Superior temporal gyrus (tissue), 1 donor: ENCODE measurements at regions not wholly inside any gene's neighbourhood (a gene's known extent, or its start where the extent isn't known, plus 50 kb on each side); places are given as distances from the start of the nearest gene placed in this dataset.
A peak's percentile ranks its signal among the peaks of the same experiment; 100 is the strongest.

ENCODE experiments used
- DNase-seq: peaks from one replicate; pipeline ENCODE4 v3.0.0-alpha.2; 2016; ENCODE audit errors: extremely low spot score

GRCh38 chr4:104964410-104965175 lies 182.1 kb upstream of the TET2 start:
- DNase-seq = no peak

- DNase-seq = peak; percentile 21
These were observed 180.2 kb upstream of the TET2 start for GRCh38 chr4:104966349-104967033.

- no peak for DNase-seq
These were observed 179.7 kb upstream of the TET2 start for GRCh38 chr4:104967034-104967401.

GRCh38 chr4:104969394-104970082 lies 177.1 kb upstream of the TET2 start:
- DNase-seq = no peak

- DNase-seq = no peak
These were observed 175.2 kb upstream of the TET2 start for GRCh38 chr4:104971462-104971861.

GRCh38 chr4:104973708-104974107 lies 173.0 kb upstream of the TET2 start:
- DNase-seq = no peak

GRCh38 chr4:104975617-104976016 lies 171.1 kb upstream of the TET2 start:
- DNase-seq = no peak

- no peak for DNase-seq
These were observed 170.4 kb upstream of the TET2 start for GRCh38 chr4:104976262-104976661.

GRCh38 chr4:104979083-104979760 lies 167.5 kb upstream of the TET2 start:
- DNase-seq = no peak

- DNase-seq = no peak
These were observed 163.0 kb upstream of the TET2 start for GRCh38 chr4:104983615-104984179.

GRCh38 chr4:104986306-104986705 lies 160.4 kb upstream of the TET2 start:
- DNase-seq = no peak

GRCh38 chr4:104989371-104989770 lies 157.3 kb upstream of the TET2 start:
- DNase-seq = no peak

GRCh38 chr4:105002278-105002677 lies 144.4 kb upstream of the TET2 start:
- no peak for DNase-seq

- DNase-seq = no peak
These were observed 132.4 kb upstream of the TET2 start for GRCh38 chr4:105014234-105014633.

GRCh38 chr4:105014635-105015034 lies 132.0 kb upstream of the TET2 start:
- DNase-seq = no peak

- DNase-seq = no peak
These were observed 130.9 kb upstream of the TET2 start for GRCh38 chr4:105015750-105016149.

- DNase-seq = no peak
These were observed 123.6 kb upstream of the TET2 start for GRCh38 chr4:105022811-105023667.

- DNase-seq = no peak
These were observed 123.0 kb upstream of the TET2 start for GRCh38 chr4:105023668-105024055.

- DNase-seq = no peak
These were observed 121.2 kb upstream of the TET2 start for GRCh38 chr4:105025263-105026017.

GRCh38 chr4:105036991-105037390 lies 109.7 kb upstream of the TET2 start:
- DNase-seq = no peak
